HG03558 (cell line): ENCODE measurements at regions not wholly inside any gene's neighbourhood (a gene's known extent, or its start where the extent isn't known, plus 50 kb on each side); places are given as distances from the start of the nearest gene placed in this dataset.
"Not testable (repeated sequence)": the region's sequence is repeated elsewhere in the genome, so short reads cannot be mapped to it uniquely, and the experiment has no call there.

Experiments
- ATAC-seq: cut with Tn5 transposase; IDR thresholded peaks from one replicate; pipeline ENCODE4 v1.9.1; 2021; ENCODE audit warnings: moderate number of reproducible peaks; ENCODE audit not compliant: unreplicated experiment; ENCODE audit errors: extremely low read depth

- ATAC-seq: no peak
Observed at GRCh38 chr6:85136310-85136709, 313.6 kb upstream of the NT5E start.

DNA sequence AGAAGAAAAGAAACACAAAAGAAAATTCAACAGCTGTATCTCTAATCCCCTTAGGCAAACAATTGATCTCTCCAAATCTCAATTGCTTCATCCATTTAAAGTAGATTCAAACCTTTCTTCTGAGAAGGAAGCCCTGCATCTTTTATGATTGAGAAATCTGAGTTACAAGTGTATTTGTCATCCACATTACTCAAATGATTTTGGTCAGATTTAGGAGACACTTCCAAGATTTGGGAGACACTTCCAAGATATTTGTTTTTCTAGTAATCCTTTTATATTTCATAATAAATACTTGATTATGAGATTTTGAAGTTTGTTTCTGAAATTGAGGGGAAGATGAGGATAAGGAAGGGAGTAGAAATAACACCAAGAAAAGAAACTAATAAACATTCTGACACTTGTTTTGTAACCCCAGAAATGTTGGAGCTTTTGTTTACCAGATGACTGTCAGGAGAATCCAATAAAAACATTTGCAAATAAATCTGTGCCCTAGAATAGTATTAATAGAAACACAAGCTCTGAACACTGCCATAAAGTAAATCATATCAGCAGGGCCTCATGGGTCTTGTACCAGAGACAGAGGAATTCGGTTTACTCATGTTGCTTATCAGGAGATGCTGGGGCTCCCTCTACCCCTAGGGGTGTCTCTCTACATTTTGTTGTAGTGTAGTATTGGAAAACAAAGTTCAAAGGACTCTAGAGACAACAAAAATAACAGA is 314.3 kb upstream of the NT5E start:
- ATAC-seq: no peak

DNA sequence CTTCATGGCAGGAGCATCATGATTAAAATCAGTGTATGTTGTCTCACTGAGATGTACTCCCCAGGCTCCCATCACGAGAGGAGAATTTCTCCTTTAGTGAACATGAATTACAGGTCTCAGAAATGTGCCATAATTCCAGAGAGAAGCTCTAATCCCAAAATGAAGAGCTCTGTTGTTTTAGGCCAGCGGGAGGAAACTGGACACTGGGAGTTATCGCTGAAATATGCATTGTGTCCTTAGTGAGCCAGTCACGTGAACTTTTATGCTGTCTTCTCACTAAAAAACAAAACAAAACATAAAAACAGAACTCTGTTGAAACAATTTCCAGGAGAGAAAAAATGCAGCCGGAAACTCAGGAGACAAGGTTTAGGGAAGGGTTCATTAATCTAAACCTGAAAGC is 315.7 kb upstream of the NT5E start:
- no peak for ATAC-seq

- ATAC-seq: no peak
Observed at GRCh38 chr6:85132091-85132490, 317.8 kb upstream of the NT5E start.

DNA sequence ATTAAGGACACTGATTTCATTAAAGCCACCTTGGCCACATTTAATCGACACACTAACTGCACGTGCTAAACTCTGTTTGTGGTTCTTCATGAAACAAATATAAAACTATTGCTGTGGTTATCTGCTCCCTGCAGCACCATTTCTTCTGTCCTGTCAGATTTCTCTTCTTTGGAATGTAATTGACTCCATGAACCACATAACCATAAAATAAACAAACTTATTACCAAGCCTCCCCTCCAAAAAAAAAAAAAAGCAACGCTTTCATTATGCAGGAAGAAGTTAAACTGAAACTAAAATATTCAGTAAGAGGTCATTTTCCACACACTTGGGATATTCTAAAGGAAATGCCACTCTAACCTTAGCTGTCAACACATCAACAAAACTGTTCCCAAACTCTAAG is 319.1 kb upstream of the NT5E start:
- ATAC-seq: no peak

DNA sequence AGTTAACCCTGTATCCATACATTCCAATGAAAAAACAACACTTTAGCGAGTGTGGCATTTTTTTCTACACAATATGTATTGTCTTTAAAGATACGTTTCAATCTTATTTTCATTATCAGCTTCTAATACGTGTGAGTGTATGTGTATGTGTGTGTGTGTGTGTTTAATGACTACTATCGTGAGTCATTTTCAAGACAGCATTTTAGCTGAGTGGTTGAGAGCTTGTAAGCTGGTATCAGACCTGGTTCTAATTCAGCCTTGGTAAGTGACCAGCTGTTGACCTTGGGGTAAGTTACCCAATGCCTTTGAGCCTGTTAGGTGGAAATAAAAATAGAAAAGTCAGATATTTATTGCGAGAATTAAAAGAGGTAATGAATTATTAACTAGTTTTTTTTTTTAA is 320.0 kb upstream of the NT5E start:
- no peak for ATAC-seq

GRCh38 chr6:85128781-85129180 is 321.1 kb upstream of the NT5E start:
- ATAC-seq: no peak

DNA sequence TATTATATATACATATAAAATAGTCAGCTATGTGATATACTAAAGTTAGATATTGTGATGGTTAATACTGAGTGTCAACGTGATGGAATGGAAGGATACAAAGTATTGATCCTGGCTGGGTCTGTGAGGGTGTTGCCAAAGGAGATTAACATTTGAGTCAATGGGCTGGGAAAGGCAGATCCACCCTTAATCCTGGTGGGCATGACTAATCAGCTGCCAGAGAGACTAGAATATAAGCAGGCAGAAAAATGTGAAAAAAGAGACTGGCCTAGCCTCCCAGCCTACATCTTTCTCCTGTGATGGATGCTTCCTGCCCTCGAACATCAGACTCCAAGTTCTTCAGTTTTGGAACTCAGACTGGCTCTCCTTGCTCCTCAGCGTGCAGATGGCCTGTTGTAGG is 321.6 kb upstream of the NT5E start:
- not testable (repeated sequence) for ATAC-seq

GRCh38 chr6:85127696-85128243 is 322.1 kb upstream of the NT5E start:
- ATAC-seq: no peak

GRCh38 chr6:85127168-85127498 is 322.8 kb upstream of the NT5E start:
- no peak for ATAC-seq

- ATAC-seq: no peak
Observed at GRCh38 chr6:85126485-85127167, 323.3 kb upstream of the NT5E start.

DNA sequence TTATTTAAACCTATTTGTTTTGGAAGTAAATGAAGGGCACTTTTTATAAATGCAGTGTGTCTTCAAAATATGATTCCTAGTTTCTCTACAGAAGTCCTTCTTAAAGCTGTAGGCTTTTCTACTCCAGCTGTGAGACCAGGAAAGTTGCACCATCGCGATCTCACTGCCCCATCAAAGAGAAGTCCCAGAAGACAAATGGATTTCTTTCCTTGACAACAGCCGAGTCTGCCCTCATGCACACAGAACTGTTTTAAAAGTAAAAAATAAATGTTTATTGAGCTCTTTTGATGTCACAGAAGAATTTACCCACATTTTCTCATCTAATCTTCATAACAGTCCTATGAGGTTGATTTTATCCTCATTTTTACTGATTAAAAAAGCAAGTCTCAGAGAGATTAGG is 324.4 kb upstream of the NT5E start:
- ATAC-seq: no peak

- no peak for ATAC-seq
Observed at GRCh38 chr6:85124472-85125354, 325.2 kb upstream of the NT5E start.

DNA sequence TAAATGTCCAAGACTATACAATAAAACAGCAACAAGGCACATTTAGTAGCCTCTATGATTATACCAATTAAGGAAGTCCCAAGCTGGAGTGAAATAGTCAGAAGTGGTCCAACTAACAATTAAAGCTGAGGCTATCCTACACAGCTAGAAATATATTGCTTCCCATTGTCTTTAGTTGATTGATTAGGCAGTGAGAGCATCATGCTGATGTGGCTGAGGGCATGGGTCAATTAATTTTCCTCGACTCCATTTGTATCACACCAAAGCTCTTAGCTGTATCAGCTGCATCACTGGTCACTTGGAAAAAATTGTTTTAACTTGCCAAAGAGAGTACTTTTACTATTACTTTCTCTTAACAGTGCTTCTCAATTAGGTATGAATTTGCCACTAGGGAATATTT is 328.7 kb upstream of the NT5E start:
- ATAC-seq: no peak

DNA sequence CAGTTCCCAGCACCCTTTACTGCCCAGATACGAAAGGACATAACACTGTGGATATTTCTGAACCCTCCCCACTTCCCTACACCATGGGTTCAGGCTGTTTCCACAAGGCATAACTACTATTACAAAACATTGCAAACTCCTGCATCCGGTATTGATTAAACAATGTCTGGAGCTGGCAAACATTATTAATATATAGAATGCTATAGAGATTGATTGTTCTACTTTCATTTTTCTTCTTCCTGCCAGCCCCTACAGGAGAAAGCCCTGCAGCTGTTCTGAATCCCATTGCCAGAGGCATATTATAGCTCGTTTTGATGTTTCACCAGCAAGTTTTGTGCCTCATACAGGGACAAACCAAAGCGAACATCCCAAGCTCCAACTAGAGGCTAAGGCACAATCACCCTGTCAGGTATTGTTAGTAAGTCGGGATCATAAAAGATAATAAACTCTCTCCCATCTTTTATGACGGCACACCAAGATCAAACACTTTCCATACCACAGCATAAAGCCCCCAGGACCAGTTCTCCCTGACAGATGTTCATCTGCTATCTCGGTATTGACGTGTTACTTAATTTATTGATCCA is 331.1 kb upstream of the NT5E start:
- no peak for ATAC-seq

DNA sequence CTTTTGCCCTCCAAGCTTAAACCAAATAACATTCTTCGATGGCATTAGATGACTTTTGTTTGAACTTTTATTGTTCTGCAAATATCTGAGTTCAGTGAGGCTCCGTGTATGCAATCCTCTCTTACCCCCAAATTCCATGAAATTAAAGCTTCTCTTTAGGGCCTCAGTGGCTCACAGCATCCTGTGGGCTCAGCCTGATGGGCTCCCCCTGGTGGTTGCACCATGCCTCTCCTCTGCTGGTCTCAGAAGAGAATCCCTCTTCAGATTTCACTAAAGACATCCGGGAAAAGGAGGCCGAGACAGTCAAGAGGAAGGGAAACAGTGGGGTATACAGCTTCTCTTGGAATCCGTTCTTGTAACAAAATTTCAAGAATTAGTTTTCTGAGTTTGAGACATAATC is 331.6 kb upstream of the NT5E start:
- no peak for ATAC-seq

- no peak for ATAC-seq
Observed at GRCh38 chr6:85116475-85116874, 333.4 kb upstream of the NT5E start.

GRCh38 chr6:85115876-85116275 is 334.0 kb upstream of the NT5E start:
- ATAC-seq: no peak

GRCh38 chr6:85115376-85115775 is 334.5 kb upstream of the NT5E start:
- ATAC-seq: no peak

- no peak for ATAC-seq
Observed at GRCh38 chr6:85114581-85114935, 335.3 kb upstream of the NT5E start.
